GM12878 (cell line): ENCODE measurements at regions not wholly inside any gene's neighbourhood (a gene's known extent, or its start where the extent isn't known, plus 50 kb on each side); places are given as distances from the start of the nearest gene placed in this dataset.

Source experiments
- ATF3 ChIP-seq: IDR thresholded peaks from 2 replicates; pipeline ENCODE4 v1.6.1; 2011; ENCODE audit warnings: low read depth, mild to moderate bottlenecking, low read length, moderate library complexity, borderline replicate concordance; ENCODE audit errors: extremely low read depth
- CTCF ChIP-seq, 3 experiments: IDR thresholded peaks in 2 of 3; conservative IDR thresholded peaks in 1 of 3; 2 replicates each; pipeline ENCODE4 v1.5.1; 2011; ENCODE audit warnings: low read depth in 3 of 3, low read length in 3 of 3, mild to moderate bottlenecking in 3 of 3, control low read depth in 2 of 3, moderate library complexity in 2 of 3, inconsistent platforms in 1 of 3, mixed read lengths in 1 of 3; ENCODE audit not compliant: control insufficient read depth in 2 of 3, insufficient read depth in 1 of 3; ENCODE audit errors: extremely low read depth in 1 of 3
- EZH2 ChIP-seq: IDR thresholded peaks from 2 replicates; pipeline ENCODE4 v1.6.1; 2012; ENCODE audit warnings: low read depth, mild to moderate bottlenecking, control low read depth, inconsistent platforms, low read length, borderline replicate concordance; ENCODE audit not compliant: control insufficient read depth
- MYC ChIP-seq: IDR thresholded peaks from 2 replicates; pipeline ENCODE4 v1.6.1; 2011; ENCODE audit warnings: mild to moderate bottlenecking, low read length, moderate library complexity, inconsistent platforms; ENCODE audit not compliant: insufficient read depth, insufficient replicate concordance, insufficient read length, severe bottlenecking
- NFYA ChIP-seq: IDR thresholded peaks from 2 replicates; pipeline ENCODE4 v1.6.1; 2011; ENCODE audit warnings: low read depth, mild to moderate bottlenecking, low read length, improper control_type of control experiment, borderline replicate concordance
- NR2C2 ChIP-seq: IDR thresholded peaks from 2 replicates; pipeline ENCODE4 v1.6.1; 2011; ENCODE audit warnings: borderline replicate concordance, low read depth; ENCODE audit not compliant: control insufficient read depth, insufficient read length
- PAX8 ChIP-seq: fragments of 450-650 bp; IDR thresholded peaks from 2 replicates; pipeline ENCODE4 v1.6.1; 2017; ENCODE audit warnings: mild to moderate bottlenecking, moderate library complexity
- POLR2A ChIP-seq: IDR thresholded peaks from 2 replicates; pipeline ENCODE4 v1.6.1; 2011; ENCODE audit warnings: low read depth, mild to moderate bottlenecking, low read length
- SRF ChIP-seq, 2 experiments: IDR thresholded peaks; 2 replicates each; pipeline ENCODE4 v1.6.1; 2011; ENCODE audit warnings: low read depth in 2 of 2, low read length in 2 of 2, mild to moderate bottlenecking in 1 of 2, moderate library complexity in 1 of 2
- YY1 ChIP-seq: IDR thresholded peaks from 2 replicates; pipeline ENCODE4 v1.6.1; 2011; ENCODE audit warnings: low read depth, mild to moderate bottlenecking, low read length
- ZBTB11 ChIP-seq: fragments of 450-650 bp; formaldehyde crosslinking; IDR thresholded peaks from 2 replicates; pipeline ENCODE4 v1.5.0; 2022; ENCODE audit warnings: mild to moderate bottlenecking, missing genetic modification characterization
- ZNF217 ChIP-seq: fragments of 450-650 bp; IDR thresholded peaks from 2 replicates; pipeline ENCODE4 v1.6.1; 2017; ENCODE audit warnings: antibody characterized with exemption, mild to moderate bottlenecking

GRCh38 chr4:92235731-92236130, 68.0 kb upstream of the GRID2 start:
- TF ChIP-seq SRF (IDR thresholded peaks at IDR 0.05; ENCODE audit: low read depth in 2 of 2, low read length in 2 of 2) (no peak), ZBTB11 (CRISPR knock-in tag) (no peak), YY1 (no peak), PAX8 (no peak), EZH2 (no peak), CTCF (IDR thresholded peaks at IDR 0.05 in 2 of 3, conservative IDR thresholded peaks at IDR 0.05 in 1 of 3; ENCODE audit: control insufficient read depth in 2 of 3, extremely low read depth in 1 of 3, insufficient read depth in 1 of 3, low read depth in 3 of 3, low read length in 3 of 3) (no peak), ZNF217 (no peak), POLR2A (no peak), NR2C2 (no peak), NFYA (no peak), MYC (no peak), ATF3 (no peak)
